GM23338 (cell line): ENCODE measurements at regions not wholly inside any gene's neighbourhood (a gene's known extent, or its start where the extent isn't known, plus 50 kb on each side); places are given as distances from the start of the nearest gene placed in this dataset.
"Not testable (repeated sequence)": the region's sequence is repeated elsewhere in the genome, so short reads cannot be mapped to it uniquely, and the experiment has no call there.

ENCODE experiments used
- ATAC-seq: fragments of 200-7000 bp; cut with Tn5 transposase; 3 replicates; pipeline ENCODE4 v1.9.1; 2020
- DNase-seq: peaks from one replicate; pipeline ENCODE4 v3.0.0-alpha.2; 2015; ENCODE audit warnings: low spot score
- H2AFZ ChIP-seq: fragments of 200-600 bp; sonication (generic); 2 replicates; pipeline ENCODE4 v1.8.0; 2016; ENCODE audit warnings: antibody characterized with exemption, mild to moderate bottlenecking, moderate library complexity
- H3F3A ChIP-seq: fragments of 200-600 bp; sonication (generic); replicated peaks from 2 replicates; pipeline ENCODE4 v1.8.0; 2017; ENCODE audit warnings: antibody characterized with exemption, mixed run types, low read depth
- H3K27ac ChIP-seq: fragments of 200-600 bp; sonication (generic); 2 replicates; pipeline ENCODE4 v1.6.1; 2016; ENCODE audit warnings: low read depth
- H3K27me3 ChIP-seq: fragments of 200-600 bp; sonication (generic); 2 replicates; pipeline ENCODE4 v1.8.0; 2016; ENCODE audit warnings: mild to moderate bottlenecking, mixed run types, moderate library complexity; ENCODE audit not compliant: insufficient read depth
- H3K36me3 ChIP-seq: fragments of 200-600 bp; sonication (generic); 2 replicates; pipeline ENCODE4 v1.8.0; 2016; ENCODE audit warnings: mild to moderate bottlenecking; ENCODE audit not compliant: insufficient read depth
- H3K4me1 ChIP-seq: fragments of 200-600 bp; sonication (generic); 2 replicates; pipeline ENCODE4 v1.8.0; 2016; ENCODE audit warnings: mild to moderate bottlenecking, moderate library complexity; ENCODE audit not compliant: insufficient read depth
- H3K4me2 ChIP-seq: fragments of 200-600 bp; sonication (generic); 2 replicates; pipeline ENCODE4 v1.7.1; 2017; ENCODE audit warnings: mixed run types
- H3K4me3 ChIP-seq: fragments of 200-600 bp; sonication (generic); 2 replicates; pipeline ENCODE4 v1.6.1; 2016; ENCODE audit warnings: mixed run types
- H3K79me2 ChIP-seq: fragments of 200-600 bp; sonication (generic); replicated peaks from 2 replicates; pipeline ENCODE4 v1.8.0; 2017; ENCODE audit warnings: mild to moderate bottlenecking; ENCODE audit not compliant: insufficient read depth
- H3K9me2 ChIP-seq: fragments of 200-600 bp; sonication (generic); 2 replicates; pipeline ENCODE4 v1.8.0; 2017; ENCODE audit not compliant: insufficient read depth
- H4K20me1 ChIP-seq: fragments of 200-600 bp; sonication (generic); replicated peaks from 2 replicates; pipeline ENCODE4 v1.8.0; 2017; ENCODE audit warnings: mild to moderate bottlenecking; ENCODE audit not compliant: insufficient read depth
- H3K27ac Mint-ChIP-seq: 2 replicates; pipeline ENCODE4 v1.8.0; 2020; ENCODE audit warnings: inconsistent platforms, mild to moderate bottlenecking, moderate library complexity, mixed read lengths
- H3K27me3 Mint-ChIP-seq: 3 replicates; pipeline ENCODE4 v1.8.0; 2022; ENCODE audit warnings: low read depth, mild to moderate bottlenecking, moderate library complexity, mixed read lengths, inconsistent platforms; ENCODE audit not compliant: insufficient read depth, poor library complexity
- H3K36me3 Mint-ChIP-seq: 3 replicates; pipeline ENCODE4 v1.8.0; 2021; ENCODE audit warnings: low read depth, mild to moderate bottlenecking, inconsistent platforms, moderate library complexity, mixed read lengths
- H3K4me1 Mint-ChIP-seq: 3 replicates; pipeline ENCODE4 v1.8.0; 2020; ENCODE audit warnings: mild to moderate bottlenecking, inconsistent platforms, mixed read lengths
- H3K4me3 Mint-ChIP-seq: 3 replicates; pipeline ENCODE4 v1.8.0; 2021; ENCODE audit warnings: moderate library complexity, mild to moderate bottlenecking, inconsistent platforms, mixed read lengths
- H3K9me3 Mint-ChIP-seq: 3 replicates; pipeline ENCODE4 v1.8.0; 2020; ENCODE audit warnings: moderate library complexity, mild to moderate bottlenecking, inconsistent platforms, mixed read lengths
- CTCF ChIP-seq, 2 experiments: fragments of 200-600 bp in 1 of 2; sonication (generic) in 1 of 2; conservative IDR thresholded peaks; 2 replicates each; pipeline versions ENCODE4 v1.5.1 to v1.6.1; 2016 to 2017; ENCODE audit warnings: antibody characterized with exemption in 2 of 2, low read depth in 2 of 2, mild to moderate bottlenecking in 2 of 2, moderate library complexity in 1 of 2
- NANOG ChIP-seq: IDR thresholded peaks from 2 replicates; pipeline ENCODE4 v1.6.1; 2016; ENCODE audit warnings: antibody characterized with exemption, borderline replicate concordance
- POLR2AphosphoS5 ChIP-seq: IDR thresholded peaks from 2 replicates; pipeline ENCODE4 v1.6.1; 2016; ENCODE audit warnings: antibody characterized with exemption, low read depth
- REST ChIP-seq: IDR thresholded peaks from one replicate; pipeline ENCODE4 v1.6.1; 2018; ENCODE audit warnings: antibody characterized with exemption; ENCODE audit not compliant: unreplicated experiment
- ZNF331 ChIP-seq: fragments of 250-450 bp; sonication (Bioruptor Pico); IDR thresholded peaks from 2 replicates; pipeline ENCODE4 v1.5.0; 2020; ENCODE audit warnings: low read depth, mild to moderate bottlenecking, moderate library complexity
- TF ChIP-seq, protein P1 (sequence below): fragments of 250-450 bp; sonication (Bioruptor Pico); IDR thresholded peaks from 2 replicates; pipeline ENCODE4 v1.5.0; 2020; ENCODE audit warnings: mild to moderate bottlenecking, moderate library complexity

- Histone ChIP-seq H3K4me2 (no peak overlapping the region), H3K9me2 (no peaks in the 10 kb centered on the region), H3K4me3 (no peak overlapping the region), H3F3A (no peaks in the 10 kb centered on the region), H3K27me3 (no peaks in the 10 kb centered on the region), H2AFZ (no peak overlapping the region), H3K36me3 (no peaks in the 10 kb centered on the region), H3K4me1 (no peaks in the 10 kb centered on the region), H3K79me2 (no peaks in the 10 kb centered on the region), H3K27ac (no peak overlapping the region), H4K20me1 (no peaks in the 10 kb centered on the region)
- no peaks in the 10 kb centered on the region for H3K9me3 Mint-ChIP-seq
- DNase-seq (no peak), ATAC-seq (no peak)
- no peaks in the 10 kb centered on the region for H3K4me1 Mint-ChIP-seq
- H3K27ac Mint-ChIP-seq: no peak overlapping the region
- H3K27me3 Mint-ChIP-seq: no peaks in the 10 kb centered on the region
- no peaks in the 10 kb centered on the region for H3K36me3 Mint-ChIP-seq
- TF ChIP-seq REST: no peak
- TF ChIP-seq NANOG: no peak
- no peak for TF ChIP-seq POLR2AphosphoS5
- TF ChIP-seq ZNF331: no peak
- TF ChIP-seq, protein P1, sequence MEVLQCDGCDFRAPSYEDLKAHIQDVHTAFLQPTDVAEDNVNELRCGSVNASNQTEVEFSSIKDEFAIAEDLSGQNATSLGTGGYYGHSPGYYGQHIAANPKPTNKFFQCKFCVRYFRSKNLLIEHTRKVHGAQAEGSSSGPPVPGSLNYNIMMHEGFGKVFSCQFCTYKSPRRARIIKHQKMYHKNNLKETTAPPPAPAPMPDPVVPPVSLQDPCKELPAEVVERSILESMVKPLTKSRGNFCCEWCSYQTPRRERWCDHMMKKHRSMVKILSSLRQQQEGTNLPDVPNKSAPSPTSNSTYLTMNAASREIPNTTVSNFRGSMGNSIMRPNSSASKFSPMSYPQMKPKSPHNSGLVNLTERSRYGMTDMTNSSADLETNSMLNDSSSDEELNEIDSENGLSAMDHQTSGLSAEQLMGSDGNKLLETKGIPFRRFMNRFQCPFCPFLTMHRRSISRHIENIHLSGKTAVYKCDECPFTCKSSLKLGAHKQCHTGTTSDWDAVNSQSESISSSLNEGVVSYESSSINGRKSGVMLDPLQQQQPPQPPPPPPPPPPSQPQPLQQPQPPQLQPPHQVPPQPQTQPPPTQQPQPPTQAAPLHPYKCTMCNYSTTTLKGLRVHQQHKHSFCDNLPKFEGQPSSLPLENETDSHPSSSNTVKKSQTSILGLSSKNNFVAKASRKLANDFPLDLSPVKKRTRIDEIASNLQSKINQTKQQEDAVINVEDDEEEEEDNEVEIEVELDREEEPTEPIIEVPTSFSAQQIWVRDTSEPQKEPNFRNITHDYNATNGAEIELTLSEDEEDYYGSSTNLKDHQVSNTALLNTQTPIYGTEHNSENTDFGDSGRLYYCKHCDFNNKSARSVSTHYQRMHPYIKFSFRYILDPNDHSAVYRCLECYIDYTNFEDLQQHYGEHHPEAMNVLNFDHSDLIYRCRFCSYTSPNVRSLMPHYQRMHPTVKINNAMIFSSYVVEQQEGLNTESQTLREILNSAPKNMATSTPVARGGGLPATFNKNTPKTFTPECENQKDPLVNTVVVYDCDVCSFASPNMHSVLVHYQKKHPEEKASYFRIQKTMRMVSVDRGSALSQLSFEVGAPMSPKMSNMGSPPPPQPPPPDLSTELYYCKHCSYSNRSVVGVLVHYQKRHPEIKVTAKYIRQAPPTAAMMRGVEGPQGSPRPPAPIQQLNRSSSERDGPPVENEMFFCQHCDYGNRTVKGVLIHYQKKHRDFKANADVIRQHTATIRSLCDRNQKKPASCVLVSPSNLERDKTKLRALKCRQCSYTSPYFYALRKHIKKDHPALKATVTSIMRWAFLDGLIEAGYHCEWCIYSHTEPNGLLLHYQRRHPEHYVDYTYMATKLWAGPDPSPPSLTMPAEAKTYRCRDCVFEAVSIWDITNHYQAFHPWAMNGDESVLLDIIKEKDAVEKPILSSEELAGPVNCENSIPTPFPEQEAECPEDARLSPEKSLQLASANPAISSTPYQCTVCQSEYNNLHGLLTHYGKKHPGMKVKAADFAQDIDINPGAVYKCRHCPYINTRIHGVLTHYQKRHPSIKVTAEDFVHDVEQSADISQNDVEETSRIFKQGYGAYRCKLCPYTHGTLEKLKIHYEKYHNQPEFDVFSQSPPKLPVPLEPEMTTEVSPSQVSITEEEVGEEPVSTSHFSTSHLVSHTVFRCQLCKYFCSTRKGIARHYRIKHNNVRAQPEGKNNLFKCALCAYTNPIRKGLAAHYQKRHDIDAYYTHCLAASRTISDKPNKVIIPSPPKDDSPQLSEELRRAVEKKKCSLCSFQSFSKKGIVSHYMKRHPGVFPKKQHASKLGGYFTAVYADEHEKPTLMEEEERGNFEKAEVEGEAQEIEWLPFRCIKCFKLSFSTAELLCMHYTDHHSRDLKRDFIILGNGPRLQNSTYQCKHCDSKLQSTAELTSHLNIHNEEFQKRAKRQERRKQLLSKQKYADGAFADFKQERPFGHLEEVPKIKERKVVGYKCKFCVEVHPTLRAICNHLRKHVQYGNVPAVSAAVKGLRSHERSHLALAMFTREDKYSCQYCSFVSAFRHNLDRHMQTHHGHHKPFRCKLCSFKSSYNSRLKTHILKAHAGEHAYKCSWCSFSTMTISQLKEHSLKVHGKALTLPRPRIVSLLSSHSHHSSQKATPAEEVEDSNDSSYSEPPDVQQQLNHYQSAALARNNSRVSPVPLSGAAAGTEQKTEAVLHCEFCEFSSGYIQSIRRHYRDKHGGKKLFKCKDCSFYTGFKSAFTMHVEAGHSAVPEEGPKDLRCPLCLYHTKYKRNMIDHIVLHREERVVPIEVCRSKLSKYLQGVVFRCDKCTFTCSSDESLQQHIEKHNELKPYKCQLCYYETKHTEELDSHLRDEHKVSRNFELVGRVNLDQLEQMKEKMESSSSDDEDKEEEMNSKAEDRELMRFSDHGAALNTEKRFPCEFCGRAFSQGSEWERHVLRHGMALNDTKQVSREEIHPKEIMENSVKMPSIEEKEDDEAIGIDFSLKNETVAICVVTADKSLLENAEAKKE: no peak
- no peak for TF ChIP-seq CTCF (conservative IDR thresholded peaks at IDR 0.05; ENCODE audit: low read depth in 2 of 2)
- no peak overlapping the region for H3K4me3 Mint-ChIP-seq
Observed at GRCh38 chr17:20728181-20728580, 148.7 kb downstream of the CDRT15L2 start.

DNA sequence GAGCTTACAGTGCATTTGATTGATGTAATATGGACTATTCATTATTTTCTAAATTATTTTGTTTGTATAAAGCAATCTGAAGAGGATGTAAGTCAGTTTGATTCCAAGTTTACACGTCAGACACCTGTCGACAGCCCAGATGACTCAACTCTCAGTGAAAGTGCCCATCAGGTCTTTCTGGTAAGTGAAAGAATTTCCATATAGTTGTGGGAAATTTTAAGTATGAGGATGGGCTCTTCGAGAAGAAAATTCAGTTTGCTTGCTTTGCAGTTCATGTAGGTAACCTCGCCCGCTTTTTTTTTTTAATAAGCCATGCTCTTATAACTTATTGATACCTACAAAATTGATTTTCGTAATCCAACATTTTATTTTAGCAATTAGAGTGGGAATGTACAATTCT lies 151.6 kb downstream of the CDRT15L2 start:
- not testable (repeated sequence) for H3K27ac ChIP-seq, H3K4me1 Mint-ChIP-seq, H4K20me1 ChIP-seq, H3K27ac Mint-ChIP-seq, H3K4me1 ChIP-seq, H3K27me3 Mint-ChIP-seq, H3K4me3 Mint-ChIP-seq, H3K27me3 ChIP-seq, H3F3A ChIP-seq, H3K36me3 Mint-ChIP-seq, H3K9me2 ChIP-seq, H2AFZ ChIP-seq, H3K36me3 ChIP-seq, ATAC-seq, H3K4me2 ChIP-seq, H3K79me2 ChIP-seq, DNase-seq, H3K9me3 Mint-ChIP-seq, H3K4me3 ChIP-seq
